AG09309 (cell line): ENCODE measurements at regions not wholly inside any gene's neighbourhood (a gene's known extent, or its start where the extent isn't known, plus 50 kb on each side); places are given as distances from the start of the nearest gene placed in this dataset.

Experiments
- DNase-seq: peaks from one replicate; pipeline ENCODE4 v3.0.0-alpha.2; 2010; ENCODE audit warnings: low read depth
- H3K4me3 ChIP-seq: 2 replicates; pipeline ENCODE4 v1.5.1; 2011; ENCODE audit warnings: mild to moderate bottlenecking, low read depth, low read length, moderate library complexity; ENCODE audit not compliant: control insufficient read depth
- TF ChIP-seq, protein P1 (sequence below): IDR thresholded peaks from 2 replicates; pipeline ENCODE4 v1.5.1; 2011; ENCODE audit warnings: mild to moderate bottlenecking, low read depth, low read length, inconsistent platforms; ENCODE audit not compliant: insufficient read depth, control insufficient read depth; ENCODE audit errors: missing control alignments

DNA sequence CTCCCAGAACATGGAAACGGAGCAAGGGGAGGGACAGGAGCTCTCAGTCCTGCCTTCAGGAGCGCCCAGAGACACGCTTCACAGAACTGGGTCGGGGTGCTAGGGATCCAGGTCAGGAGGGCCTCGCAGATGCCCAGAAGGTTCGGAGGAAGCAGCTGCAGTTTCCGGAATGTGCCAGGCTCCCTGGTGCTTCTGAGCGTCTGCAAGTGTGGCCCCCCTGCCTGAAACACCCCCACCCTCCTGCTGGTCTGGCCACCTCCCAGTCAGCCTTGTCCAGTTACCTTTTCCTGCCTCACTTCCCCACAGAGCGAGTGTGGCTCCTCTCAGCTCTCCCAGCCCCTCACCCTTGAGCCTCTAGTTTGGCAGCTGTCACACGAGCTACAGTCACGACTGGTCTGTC lies 88.3 kb upstream of the TAF1B start:
- TF ChIP-seq, protein P1, sequence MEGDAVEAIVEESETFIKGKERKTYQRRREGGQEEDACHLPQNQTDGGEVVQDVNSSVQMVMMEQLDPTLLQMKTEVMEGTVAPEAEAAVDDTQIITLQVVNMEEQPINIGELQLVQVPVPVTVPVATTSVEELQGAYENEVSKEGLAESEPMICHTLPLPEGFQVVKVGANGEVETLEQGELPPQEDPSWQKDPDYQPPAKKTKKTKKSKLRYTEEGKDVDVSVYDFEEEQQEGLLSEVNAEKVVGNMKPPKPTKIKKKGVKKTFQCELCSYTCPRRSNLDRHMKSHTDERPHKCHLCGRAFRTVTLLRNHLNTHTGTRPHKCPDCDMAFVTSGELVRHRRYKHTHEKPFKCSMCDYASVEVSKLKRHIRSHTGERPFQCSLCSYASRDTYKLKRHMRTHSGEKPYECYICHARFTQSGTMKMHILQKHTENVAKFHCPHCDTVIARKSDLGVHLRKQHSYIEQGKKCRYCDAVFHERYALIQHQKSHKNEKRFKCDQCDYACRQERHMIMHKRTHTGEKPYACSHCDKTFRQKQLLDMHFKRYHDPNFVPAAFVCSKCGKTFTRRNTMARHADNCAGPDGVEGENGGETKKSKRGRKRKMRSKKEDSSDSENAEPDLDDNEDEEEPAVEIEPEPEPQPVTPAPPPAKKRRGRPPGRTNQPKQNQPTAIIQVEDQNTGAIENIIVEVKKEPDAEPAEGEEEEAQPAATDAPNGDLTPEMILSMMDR, result no peak
- no peak overlapping the region for H3K4me3 ChIP-seq
- DNase-seq, result no peak

DNA sequence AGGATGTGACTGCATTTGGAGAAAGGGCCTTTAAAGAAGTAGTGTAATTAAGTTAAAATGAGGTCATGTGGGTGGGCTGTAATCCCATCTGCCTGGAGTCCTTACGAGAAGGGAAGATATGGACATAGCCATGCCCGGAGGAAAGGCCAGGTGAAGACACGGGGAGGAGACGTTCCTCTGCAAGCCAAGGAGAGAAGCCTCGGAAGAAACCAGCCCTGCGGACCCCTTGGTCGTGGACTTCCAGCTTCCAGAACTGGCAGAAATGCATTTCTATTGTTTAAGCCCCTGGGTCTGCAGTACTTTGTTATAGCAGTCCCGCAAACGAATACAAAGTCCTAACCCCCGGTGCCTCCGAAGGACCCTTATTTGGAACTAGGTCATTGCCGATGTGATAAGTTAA lies 87.6 kb upstream of the TAF1B start:
- no peak for DNase-seq
- TF ChIP-seq, protein P1, result no peak
- H3K4me3 ChIP-seq, result no peak overlapping the region

DNA sequence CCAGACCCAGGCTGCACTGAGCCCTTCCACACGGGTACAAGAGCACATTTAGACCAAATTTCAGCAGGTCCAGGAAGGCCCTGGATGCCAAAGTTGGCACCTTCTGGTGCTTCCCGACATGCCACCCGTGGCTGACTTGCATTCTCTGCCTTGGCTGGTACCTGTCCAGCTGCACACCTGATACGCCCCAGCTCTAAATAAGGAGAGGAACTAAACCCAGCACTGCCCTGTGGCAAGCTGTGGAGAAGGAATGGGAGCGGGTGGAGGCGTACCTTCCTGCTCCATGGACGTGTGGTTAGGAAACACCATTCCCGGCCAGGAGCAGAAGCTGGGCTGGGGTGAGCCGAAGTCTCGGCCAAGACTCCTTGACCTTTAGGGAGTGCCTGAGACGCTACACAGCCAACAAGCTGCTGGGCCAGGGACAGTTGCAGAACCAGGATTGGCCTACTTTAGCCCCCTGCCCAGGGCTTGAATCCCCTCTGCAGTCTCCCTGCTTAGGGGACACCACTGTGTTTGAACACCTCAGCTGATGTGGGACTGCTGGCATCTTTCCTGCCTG lies 86.5 kb upstream of the TAF1B start:
- no peak for DNase-seq

DNA sequence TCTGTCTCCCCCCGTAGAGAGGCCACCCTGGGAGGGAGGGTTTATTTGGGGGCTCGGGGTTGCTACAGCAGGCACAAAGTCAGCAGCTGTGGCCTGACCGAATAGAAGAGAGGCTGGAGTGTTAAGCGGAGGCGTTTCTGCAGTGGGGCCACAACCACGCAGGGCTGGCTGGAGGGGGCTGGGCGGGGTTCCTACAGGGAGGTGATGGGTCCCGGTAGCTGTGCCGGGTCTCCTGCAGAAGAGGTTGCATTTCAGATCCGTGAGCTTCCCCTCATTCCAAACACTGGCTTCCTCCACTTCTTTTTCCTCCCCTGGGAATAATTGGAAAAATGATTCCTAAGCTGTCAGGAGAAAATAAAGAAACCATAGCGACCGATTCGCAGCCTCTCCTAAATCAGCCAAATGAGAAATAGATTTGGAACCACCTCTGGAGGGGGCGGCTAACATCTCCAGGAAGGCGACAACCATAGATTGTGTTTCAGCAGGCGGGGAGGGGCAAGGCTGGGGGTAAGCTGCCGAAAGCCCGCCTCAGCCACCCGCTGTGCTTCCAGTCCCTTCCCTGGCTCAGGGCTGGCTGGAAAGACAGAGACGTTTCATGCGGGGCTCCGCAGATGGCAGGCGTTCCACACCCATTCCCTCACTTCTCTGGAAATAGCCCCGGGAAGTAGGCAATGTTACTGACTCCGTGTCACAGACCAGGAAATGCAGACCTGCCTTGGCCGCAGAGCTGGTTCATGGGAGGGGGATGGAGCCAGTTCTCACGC lies 85.6 kb upstream of the TAF1B start:
- H3K4me3 ChIP-seq, result peak overlapping the region; percentile 2
- TF ChIP-seq, protein P1, result no peak
- no peak for DNase-seq

More for the DNA sequence above, 86.5 kb upstream of the TAF1B start:
- TF ChIP-seq, protein P1, result no peak
- no peak overlapping the region for H3K4me3 ChIP-seq

DNA sequence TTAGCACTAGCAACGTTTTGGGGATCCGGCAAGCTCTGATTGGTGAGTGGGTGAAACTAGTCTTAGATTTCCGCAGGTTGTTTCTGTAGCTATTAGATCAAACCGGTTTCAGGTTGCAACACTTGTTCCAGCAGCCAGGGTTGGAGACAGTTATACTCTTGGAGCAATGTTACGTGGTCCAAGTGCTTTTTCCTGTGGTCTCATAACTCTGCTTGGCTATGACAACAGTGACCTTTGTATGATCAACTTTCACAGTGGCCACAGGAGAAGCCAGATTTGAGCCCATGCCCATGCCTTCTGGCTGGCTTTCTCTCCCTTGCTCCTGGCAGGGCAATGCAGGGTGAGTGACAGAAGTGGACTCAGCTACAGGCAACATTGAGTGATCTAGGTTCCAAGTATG lies 84.5 kb upstream of the TAF1B start:
- no peak overlapping the region for H3K4me3 ChIP-seq
- TF ChIP-seq, protein P1, result no peak
- no peak for DNase-seq

DNA sequence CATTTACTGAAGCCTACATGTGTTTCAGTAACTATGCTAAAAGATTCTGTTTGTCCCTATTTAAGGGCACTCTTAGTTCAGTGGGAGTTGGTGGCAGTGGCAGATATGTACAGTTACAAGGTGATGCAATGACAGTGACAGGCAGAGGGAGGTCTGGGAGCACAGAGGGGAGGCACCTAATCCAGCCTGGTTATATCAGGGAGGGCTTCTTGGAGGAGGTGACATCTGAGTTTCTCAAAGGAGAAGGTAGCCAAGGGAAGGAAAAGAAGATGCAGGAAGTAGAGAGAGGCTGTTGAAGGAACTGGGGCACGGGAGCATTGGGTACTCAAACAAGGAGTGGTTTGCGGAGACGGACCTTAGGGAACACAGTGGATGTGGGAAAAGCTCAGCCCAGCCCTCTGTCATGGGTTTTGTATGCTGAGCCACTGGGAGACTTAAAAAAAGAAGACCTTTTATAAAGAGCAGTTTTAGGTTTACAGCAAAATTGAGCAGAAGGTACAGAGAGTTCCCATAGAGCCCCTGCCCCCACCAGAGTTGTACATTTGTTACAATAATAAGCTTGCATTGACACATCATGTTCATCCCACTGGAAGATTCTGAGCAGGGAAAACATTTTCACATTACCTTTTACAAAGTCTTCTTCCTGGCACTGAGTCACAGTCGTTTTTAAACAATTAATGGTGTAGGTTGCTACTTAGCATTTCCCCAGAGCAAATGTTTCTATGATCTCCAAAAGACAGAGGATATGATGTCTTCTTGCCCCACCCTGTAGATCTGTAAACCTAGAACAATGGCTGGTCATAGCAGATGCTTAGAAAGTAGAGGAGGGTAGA lies 83.0 kb upstream of the TAF1B start:
- TF ChIP-seq, protein P1, result no peak

More for the DNA sequence above, 83.0 kb upstream of the TAF1B start:
- H3K4me3 ChIP-seq, result no peak overlapping the region
- DNase-seq, result no peak
